M059J (cell line): ENCODE measurements at regions not wholly inside any gene's neighbourhood (a gene's known extent, or its start where the extent isn't known, plus 50 kb on each side); places are given as distances from the start of the nearest gene placed in this dataset.
"Not testable (repeated sequence)": the region's sequence is repeated elsewhere in the genome, so short reads cannot be mapped to it uniquely, and the experiment has no call there.

Experiments
- DNase-seq: peaks from one replicate; pipeline ENCODE4 v3.0.0-alpha.2; 2012; ENCODE audit warnings: low read depth

- not testable (repeated sequence) for DNase-seq
These were observed 90.1 kb upstream of the GRIN2A start for GRCh38 chr16:10272250-10272854.

DNA sequence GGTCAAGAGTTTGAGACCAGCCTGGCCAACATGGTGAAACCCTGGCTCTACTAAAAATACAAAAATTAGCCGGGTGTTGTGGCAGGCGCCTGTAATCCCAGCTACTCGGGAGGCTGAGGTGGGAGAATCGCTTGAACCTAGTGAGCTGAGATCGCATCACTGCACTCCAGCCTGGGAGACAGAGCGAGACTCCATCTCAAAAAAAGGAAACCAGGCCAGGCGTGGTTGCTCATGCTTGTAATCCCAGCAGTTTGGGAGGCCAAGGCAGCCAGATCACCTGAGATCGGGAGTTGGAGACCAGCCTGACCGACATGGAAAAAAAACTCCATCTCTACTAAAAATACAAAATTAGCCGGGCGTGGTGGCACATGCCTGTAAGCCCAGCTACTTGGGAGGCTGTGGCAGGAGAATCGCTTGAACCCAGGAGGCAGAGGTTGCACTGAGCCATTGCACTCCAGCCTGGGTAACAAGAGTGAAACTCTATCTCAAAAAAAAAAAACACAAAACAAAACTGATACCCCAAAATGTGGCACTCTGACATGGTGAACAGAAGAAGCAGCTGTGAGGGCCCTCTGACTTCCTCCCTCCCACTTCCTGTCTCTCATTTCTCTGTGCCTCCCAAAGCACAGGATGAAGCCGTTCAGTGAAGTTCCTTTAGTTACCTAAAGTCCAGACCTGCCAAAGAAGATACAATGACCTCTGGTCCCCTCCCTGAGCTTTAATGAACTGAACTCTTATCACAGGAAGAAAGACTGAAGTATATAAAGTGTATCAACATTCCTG lies 93.2 kb upstream of the GRIN2A start:
- DNase-seq, result not testable (repeated sequence)

- no peak for DNase-seq
These were observed 95.4 kb upstream of the GRIN2A start for GRCh38 chr16:10277597-10277996.

GRCh38 chr16:10280262-10281170 lies 98.3 kb upstream of the GRIN2A start:
- no peak for DNase-seq

DNA sequence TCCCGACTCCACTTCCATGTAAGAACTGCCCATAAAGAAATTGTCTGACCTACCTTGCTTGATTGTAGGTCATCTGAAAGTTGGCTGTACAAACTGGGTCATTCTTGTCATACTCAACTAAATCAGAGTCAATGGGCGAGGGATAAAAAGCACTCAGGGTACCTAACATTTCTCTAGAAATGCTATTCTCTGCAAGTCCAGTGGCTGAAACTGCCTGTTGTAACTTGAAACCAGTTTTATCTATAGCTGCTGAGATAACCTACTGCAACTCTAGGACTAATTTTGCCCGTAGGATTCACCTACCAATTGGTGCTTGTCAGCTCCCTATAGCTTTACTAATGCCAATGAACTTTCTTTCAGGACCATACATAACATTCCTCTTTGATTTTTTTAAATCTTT lies 100.1 kb upstream of the GRIN2A start:
- no peak for DNase-seq

DNA sequence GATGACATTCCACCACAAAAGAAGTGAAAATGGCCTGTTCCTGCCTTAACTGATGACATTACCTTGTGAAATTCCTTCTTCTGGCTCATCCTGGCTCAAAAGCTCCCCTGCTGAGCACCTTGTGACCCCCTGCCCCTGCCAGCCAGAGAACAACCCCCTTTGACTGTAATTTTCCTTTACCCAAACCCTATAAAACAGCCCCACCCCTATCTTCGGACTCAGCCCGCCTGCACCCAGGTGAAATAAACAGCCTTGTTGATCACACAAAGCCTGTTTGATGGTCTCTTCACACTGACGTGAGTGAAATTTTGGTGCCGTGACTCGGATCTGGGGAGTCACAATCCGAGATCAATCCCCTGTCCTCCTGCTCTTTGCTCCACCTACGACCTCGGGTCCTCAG lies 101.0 kb upstream of the GRIN2A start:
- DNase-seq, result not testable (repeated sequence)

DNA sequence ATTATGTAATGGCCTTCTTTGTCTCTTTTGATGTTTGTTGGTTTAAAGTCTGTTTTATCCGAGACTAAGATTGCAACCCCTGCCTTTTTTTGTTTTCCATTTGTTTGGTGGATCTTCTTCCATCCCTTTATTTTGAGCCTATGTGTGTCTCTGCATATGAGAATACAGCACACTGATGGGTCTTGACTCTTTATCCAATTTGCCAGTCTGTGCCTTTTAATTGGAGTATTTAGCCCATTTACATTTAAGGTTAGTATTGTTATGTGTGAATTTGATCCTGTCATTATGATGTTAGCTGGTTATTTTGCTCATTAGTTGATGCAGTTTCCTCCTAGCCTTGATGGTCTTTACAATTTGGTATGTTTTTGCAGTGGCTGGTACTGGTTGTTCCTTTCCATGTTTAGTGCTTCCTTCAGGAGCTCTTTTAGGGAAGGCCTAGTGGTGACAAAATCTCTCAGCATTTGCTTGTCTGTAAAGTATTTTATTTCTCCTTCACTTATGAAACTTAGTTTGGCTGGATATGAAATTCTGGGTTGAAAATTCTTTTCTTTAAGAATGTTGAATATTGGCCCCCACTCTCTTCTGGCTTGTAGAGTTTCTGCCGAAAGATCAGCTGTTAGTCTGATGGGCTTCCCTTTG lies 95.3 kb upstream of the ATF7IP2 start:
- not testable (repeated sequence) for DNase-seq

DNA sequence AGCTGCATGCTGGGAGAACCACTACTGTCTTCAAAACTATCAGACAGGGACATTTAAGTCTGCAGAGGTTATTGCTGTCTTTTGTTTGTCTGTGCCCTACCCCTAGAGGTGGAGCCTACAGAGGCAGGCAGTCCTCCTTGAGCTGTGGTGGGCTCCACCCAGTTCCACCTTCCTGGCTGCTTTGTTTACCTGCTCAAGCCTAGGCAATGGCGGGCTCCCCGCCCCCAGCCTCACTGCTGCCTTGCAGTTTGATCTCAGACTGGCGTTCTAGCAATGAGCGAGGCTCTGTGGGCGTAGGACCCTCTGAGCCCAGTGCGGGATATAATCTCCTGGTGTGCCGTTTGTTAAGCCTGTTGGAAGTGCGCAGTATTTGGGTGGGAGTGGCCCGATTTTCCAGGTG lies 93.7 kb upstream of the ATF7IP2 start:
- not testable (repeated sequence) for DNase-seq

- DNase-seq, result not testable (repeated sequence)
These were observed 92.9 kb upstream of the ATF7IP2 start for GRCh38 chr16:10292976-10293375.

- not testable (repeated sequence) for DNase-seq
These were observed 91.7 kb upstream of the ATF7IP2 start for GRCh38 chr16:10294153-10294552.

DNA sequence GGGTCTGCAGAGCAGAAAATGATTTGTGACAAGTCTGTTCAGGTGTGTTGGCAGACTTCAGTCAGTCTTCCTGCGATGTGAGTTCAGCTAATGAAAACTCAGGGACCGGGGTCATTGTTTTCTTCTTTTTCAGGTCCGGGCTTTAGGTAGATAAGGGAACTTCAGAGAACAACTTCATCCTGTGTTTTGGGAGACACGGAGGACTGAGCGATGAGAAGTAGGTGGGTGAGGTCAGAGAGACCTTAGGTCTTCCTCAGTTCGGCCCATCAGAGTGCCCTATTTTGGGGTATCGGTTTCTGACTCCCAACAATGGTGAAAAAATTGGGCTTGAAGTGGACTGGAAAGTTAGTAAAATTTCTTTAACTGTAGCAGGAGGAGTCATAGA lies 88.9 kb upstream of the ATF7IP2 start:
- DNase-seq, result no peak

- no peak for DNase-seq
These were observed 88.4 kb upstream of the ATF7IP2 start for GRCh38 chr16:10297341-10298006.

DNA sequence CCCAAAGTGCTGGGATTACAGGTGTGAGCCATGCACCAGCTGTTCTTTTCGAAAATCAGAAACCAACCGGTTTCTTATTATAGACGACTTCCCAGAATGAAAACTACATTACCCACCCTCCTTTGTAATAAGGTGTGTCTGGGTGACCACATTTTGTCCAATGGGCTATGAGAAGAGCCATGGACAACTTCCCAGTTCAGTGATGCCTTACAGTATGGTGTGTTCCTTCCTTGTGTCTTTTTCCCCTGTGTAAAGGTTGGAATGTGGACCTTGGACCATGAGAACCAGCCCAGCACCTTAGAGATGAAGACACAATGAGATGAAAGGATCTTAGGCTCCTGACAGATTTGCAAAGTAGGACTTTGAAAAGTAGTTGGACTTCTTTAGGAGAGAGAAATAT lies 85.0 kb upstream of the ATF7IP2 start:
- DNase-seq, result no peak

DNA sequence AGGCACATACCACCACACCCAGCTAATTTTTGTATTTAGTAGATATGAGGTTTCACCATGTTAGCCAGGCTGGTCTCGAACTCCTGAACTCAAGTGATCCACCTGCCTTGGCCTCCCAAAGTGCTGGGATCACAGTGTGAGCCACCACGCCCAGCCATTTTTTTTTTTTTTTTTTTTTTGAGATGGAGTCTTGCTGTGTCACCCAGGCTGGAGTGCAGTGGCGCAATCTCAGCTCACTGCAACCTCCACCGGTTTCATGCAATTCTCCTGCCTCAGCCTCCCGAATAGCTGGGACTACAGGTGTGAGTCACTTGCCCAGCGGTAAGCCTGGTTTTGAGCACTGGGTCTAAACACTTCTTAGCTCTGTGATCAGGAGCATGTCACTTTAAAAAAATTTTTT lies 84.3 kb upstream of the ATF7IP2 start:
- not testable (repeated sequence) for DNase-seq

GRCh38 chr16:10305912-10306311 lies 79.9 kb upstream of the ATF7IP2 start:
- DNase-seq, result no peak

- DNase-seq, result peak; percentile 38
These were observed 77.3 kb upstream of the ATF7IP2 start for GRCh38 chr16:10308305-10309193.

GRCh38 chr16:10309271-10309932 lies 76.5 kb upstream of the ATF7IP2 start:
- DNase-seq, result no peak

GRCh38 chr16:10312008-10312407 lies 73.9 kb upstream of the ATF7IP2 start:
- no peak for DNase-seq

DNA sequence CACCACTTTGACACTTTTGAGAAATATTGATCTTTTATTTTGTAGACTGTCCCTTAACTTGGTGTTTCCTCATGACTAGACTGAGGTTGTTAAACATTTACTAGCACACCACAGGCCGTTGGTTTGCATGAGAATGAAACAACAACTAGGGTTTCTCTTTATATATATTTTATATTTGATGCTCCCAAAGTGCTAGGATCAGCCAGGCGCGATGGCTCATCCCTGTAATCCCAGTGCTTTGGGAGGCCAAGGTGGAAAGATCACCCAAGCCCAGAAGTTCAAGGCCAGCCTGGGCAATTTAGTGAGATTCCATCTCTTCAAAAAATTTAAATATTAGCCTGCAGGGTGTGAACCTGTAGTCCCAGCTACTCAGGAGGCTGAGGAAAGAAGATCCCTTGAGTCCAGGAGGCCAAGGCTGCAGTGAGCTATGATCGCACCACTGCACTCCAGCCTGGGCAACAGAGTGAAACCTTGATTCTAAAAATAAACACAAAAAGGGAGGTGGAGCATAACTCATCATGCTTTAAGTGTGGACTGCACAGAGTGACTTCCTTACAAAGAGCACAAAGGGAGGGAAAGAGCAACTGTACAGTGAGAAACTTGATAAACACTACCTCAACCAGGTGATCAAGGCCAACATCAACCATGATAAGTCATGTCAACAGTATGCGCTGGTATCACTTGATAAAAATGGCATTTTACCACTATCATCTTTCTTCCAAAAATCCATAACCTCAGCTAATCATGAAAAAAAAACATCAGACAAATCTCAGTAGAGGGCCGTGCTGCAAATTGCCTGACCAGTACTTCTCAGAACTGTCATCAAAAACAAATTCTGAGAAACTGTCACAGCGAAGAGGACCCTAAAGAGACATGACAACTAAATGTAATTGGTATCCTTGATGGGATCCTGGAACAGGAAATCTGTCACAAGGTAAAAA lies 72.8 kb upstream of the ATF7IP2 start:
- no peak for DNase-seq
